Right atrium auricular region (tissue), 2 donors: ENCODE measurements at regions not wholly inside any gene's neighbourhood (a gene's known extent, or its start where the extent isn't known, plus 50 kb on each side); places are given as distances from the start of the nearest gene placed in this dataset.

ENCODE experiments used
- DNase-seq: peaks from one replicate; pipeline ENCODE4 v3.0.0-alpha.2; 2019; ENCODE audit warnings: low spot score
- H3K27ac ChIP-seq, 2 donors: fragments of 200-600 bp; sonication (generic); 1 replicate in 1 of 2; 2 replicates in 1 of 2; pipeline ENCODE4 v1.5.1; 2016 to 2019
- H3K27me3 ChIP-seq, 2 donors: fragments of 200-600 bp; sonication (generic); one replicate each; pipeline versions ENCODE4 v1.5.1 to v1.6.0; 2017 to 2019
- H3K36me3 ChIP-seq: fragments of 200-600 bp; sonication (generic); one replicate; pipeline ENCODE4 v1.5.1; 2016
- H3K4me1 ChIP-seq, 2 donors: fragments of 200-600 bp; sonication (generic); one replicate each; pipeline versions ENCODE4 v1.5.1 to v1.6.0; 2017 to 2019
- H3K4me3 ChIP-seq, 2 donors: fragments of 200-600 bp; sonication (generic); 1 replicate in 1 of 2; 2 replicates in 1 of 2; pipeline ENCODE4 v1.5.1; 2017 to 2019; ENCODE audit warnings: mild to moderate bottlenecking in 1 of 2, moderate library complexity in 1 of 2
- H3K9me3 ChIP-seq, 2 donors: fragments of 200-600 bp; sonication (generic); one replicate each; pipeline ENCODE4 v1.5.1; 2019
- TF ChIP-seq, protein P1 (sequence below), 2 donors: fragments of 200-600 bp; sonication (generic); IDR thresholded peaks; one replicate each; pipeline ENCODE4 v1.5.1; 2019; ENCODE audit warnings: antibody characterized with exemption in 2 of 2

DNA sequence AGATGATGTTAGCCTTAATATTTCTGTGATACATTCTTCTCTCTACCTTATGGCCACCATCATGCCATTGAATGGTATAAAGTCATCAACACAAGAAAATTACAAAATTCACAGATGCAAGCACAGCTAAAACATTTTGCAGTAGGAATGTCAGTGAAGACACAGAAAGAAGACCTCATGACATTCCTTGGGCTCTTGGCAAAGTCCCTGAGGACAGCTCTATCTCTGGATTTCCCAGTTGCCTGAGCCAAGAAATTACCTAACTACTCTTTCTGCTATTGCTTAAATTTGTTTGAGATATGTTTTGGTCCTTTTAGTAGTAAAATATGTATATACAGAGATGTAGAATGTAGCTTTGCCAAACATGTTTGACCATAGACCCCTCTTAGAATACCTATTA lies 201.0 kb upstream of the STXBP5 start:
- Histone ChIP-seq H3K9me3 (no peaks in the 10 kb centered on the region), H3K4me1 (no peaks in the 10 kb centered on the region), H3K27me3 (no peaks in the 10 kb centered on the region), H3K36me3 (no peaks in the 10 kb centered on the region), H3K27ac (no peak overlapping the region), H3K4me3 (no peak overlapping the region)
- TF ChIP-seq, protein P1, sequence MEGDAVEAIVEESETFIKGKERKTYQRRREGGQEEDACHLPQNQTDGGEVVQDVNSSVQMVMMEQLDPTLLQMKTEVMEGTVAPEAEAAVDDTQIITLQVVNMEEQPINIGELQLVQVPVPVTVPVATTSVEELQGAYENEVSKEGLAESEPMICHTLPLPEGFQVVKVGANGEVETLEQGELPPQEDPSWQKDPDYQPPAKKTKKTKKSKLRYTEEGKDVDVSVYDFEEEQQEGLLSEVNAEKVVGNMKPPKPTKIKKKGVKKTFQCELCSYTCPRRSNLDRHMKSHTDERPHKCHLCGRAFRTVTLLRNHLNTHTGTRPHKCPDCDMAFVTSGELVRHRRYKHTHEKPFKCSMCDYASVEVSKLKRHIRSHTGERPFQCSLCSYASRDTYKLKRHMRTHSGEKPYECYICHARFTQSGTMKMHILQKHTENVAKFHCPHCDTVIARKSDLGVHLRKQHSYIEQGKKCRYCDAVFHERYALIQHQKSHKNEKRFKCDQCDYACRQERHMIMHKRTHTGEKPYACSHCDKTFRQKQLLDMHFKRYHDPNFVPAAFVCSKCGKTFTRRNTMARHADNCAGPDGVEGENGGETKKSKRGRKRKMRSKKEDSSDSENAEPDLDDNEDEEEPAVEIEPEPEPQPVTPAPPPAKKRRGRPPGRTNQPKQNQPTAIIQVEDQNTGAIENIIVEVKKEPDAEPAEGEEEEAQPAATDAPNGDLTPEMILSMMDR (IDR thresholded peaks at IDR 0.05): no peak
- DNase-seq: no peak

DNA sequence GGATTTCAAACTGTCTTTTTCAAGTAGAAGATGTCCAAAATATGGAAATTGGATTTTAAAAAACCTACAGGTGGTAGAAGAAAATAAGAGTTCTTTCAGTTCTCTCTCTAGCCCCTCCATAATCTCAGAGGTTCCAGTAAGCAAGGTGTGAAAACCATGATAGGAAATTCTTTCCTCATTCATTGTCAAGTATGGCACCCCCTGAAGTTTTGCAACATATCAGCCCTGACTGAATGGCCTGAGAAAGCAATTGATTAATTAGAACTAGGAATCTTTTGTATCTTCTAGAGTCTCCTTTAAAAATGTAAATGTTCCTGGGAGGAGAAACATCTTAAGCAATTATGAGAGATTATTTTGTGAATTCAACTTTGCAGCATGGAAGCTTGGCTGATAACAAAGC lies 198.7 kb upstream of the STXBP5 start:
- H3K27ac ChIP-seq: no peak overlapping the region
- TF ChIP-seq, protein P1 (IDR thresholded peaks at IDR 0.05): no peak
- no peaks in the 10 kb centered on the region for H3K27me3 ChIP-seq
- H3K4me3 ChIP-seq: no peak overlapping the region
- H3K9me3 ChIP-seq: peaks cover 0 to 3% of the 10 kb centered on the region in 2 donors
- no peaks in the 10 kb centered on the region for H3K36me3 ChIP-seq
- DNase-seq: no peak
- no peaks in the 10 kb centered on the region for H3K4me1 ChIP-seq

DNA sequence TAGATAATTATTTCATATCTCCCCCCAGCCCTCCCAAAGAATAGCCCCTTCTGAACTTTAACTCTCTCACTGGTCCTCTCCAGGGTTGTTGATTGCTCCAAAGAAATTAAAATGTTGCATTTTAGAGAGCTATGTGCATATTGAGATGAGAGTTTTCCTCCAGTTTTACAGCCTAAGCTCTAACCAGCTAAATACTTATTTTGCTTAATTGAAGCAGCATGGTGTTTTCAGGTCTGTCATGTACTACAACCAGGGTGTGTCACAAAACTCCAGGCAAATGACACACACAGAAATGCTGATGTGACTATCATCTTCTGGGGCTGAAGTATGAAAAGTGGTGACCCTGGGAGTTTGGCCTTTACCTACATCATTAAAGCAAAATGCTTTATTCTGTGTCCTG lies 196.8 kb upstream of the STXBP5 start:
- DNase-seq: no peak
- Histone ChIP-seq H3K27me3 (no peaks in the 10 kb centered on the region), H3K27ac (no peak overlapping the region), H3K36me3 (no peaks in the 10 kb centered on the region), H3K4me3 (no peak overlapping the region), H3K9me3 (peaks cover 0 to 3% of the 10 kb centered on the region in 2 donors), H3K4me1 (no peaks in the 10 kb centered on the region)
- TF ChIP-seq, protein P1 (IDR thresholded peaks at IDR 0.05): no peak

DNA sequence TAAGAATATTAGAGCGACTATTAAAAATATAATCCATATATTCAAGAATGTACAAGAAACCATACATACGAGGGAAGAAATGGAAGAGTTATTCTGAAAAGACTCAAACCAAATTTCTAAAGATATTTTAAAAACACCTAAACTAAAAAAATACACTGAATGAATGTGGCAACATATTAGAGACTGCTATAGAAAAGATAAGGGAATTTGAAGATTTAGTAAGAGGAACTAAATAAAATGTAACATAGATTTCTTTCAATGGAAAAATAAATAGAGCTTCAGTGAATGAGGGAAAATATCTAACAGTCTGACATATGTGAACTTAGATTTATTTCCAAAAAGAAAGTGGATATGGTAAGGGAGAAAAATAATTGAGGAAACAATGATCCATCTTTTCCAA lies 194.9 kb upstream of the STXBP5 start:
- TF ChIP-seq, protein P1 (IDR thresholded peaks at IDR 0.05): no peak
- Histone ChIP-seq H3K9me3 (peaks cover 0 to 3% of the 10 kb centered on the region in 2 donors), H3K36me3 (no peaks in the 10 kb centered on the region), H3K4me1 (no peaks in the 10 kb centered on the region), H3K4me3 (no peak overlapping the region), H3K27me3 (no peaks in the 10 kb centered on the region), H3K27ac (no peak overlapping the region)
- DNase-seq: no peak

DNA sequence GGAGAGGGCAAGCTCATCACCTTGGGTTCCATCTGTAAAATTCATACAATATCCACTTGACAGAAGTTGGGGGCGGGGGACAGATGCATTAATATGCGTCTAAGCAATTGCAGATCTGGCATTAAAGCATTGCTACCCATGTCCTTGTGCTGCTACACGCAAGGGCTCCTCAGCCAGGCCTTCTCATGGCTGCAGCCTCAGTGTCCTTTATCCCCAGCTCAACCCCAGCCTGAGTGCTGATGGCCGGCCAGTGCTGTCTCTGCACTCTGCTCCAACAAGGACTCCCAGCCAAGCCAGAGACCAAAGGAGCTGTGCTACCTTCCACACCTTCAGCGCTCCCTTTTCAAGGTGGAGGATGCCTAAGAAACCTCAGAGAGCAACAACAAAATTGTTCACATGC lies 188.5 kb upstream of the STXBP5 start:
- no peaks in the 10 kb centered on the region for H3K4me1 ChIP-seq
- DNase-seq: no peak
- no peaks in the 10 kb centered on the region for H3K9me3 ChIP-seq
- no peaks in the 10 kb centered on the region for H3K36me3 ChIP-seq
- TF ChIP-seq, protein P1 (IDR thresholded peaks at IDR 0.05): no peak
- H3K4me3 ChIP-seq: no peak overlapping the region
- no peak overlapping the region for H3K27ac ChIP-seq
- H3K27me3 ChIP-seq: no peaks in the 10 kb centered on the region

DNA sequence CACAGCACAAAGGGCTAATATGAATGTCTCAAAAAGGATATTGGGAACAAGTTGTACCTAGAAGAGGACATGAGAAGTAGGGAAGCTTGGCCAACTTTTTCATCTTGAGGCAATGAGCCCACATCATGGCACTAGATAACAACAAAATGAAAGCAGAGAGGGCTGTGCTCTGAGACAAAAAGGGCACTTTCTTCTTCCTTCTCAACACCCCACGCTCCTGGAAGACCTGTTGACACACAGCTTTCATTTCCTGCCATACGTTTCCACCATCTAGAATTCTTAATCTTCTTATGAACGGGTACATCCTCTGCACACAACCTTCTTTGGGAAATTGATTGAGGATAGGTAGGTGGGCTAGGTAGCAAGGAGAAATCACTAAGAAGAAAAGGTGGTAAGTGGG lies 187.8 kb upstream of the STXBP5 start:
- no peak overlapping the region for H3K27ac ChIP-seq
- no peaks in the 10 kb centered on the region for H3K36me3 ChIP-seq
- no peak for DNase-seq
- TF ChIP-seq, protein P1 (IDR thresholded peaks at IDR 0.05): no peak
- no peaks in the 10 kb centered on the region for H3K9me3 ChIP-seq
- no peaks in the 10 kb centered on the region for H3K27me3 ChIP-seq
- H3K4me1 ChIP-seq: no peaks in the 10 kb centered on the region
- H3K4me3 ChIP-seq: no peak overlapping the region
